Breast epithelium (tissue), 3 donors: ENCODE measurements at regions not wholly inside any gene's neighbourhood (a gene's known extent, or its start where the extent isn't known, plus 50 kb on each side); places are given as distances from the start of the nearest gene placed in this dataset.

Experiments
- CTCF ChIP-seq, 3 donors: fragments of 450-650 bp; IDR thresholded peaks; one replicate each; pipeline ENCODE4 v1.5.1; 2016 to 2017; ENCODE audit warnings: antibody characterized with exemption in 3 of 3, mild to moderate bottlenecking in 3 of 3, moderate library complexity in 3 of 3
- POLR2A ChIP-seq: fragments of 450-650 bp; IDR thresholded peaks from one replicate; pipeline ENCODE4 v1.6.1; 2016; ENCODE audit warnings: antibody characterized with exemption, mild to moderate bottlenecking, moderate library complexity
- POLR2AphosphoS5 ChIP-seq, 3 donors: sonication (generic); formaldehyde crosslinking; IDR thresholded peaks; one replicate each; pipeline ENCODE4 v1.6.1; 2017; ENCODE audit warnings: antibody characterized with exemption in 3 of 3

- no peak for TF ChIP-seq CTCF (IDR thresholded peaks at IDR 0.05)
- no peak for TF ChIP-seq POLR2A
- no peak for TF ChIP-seq POLR2AphosphoS5 (IDR thresholded peaks at IDR 0.05)
These were observed 188.6 kb downstream of the CXCL12 start for GRCh38 chr10:44196336-44196735.
